GM12878 (cell line): ENCODE measurements at regions not wholly inside any gene's neighbourhood (a gene's known extent, or its start where the extent isn't known, plus 50 kb on each side); places are given as distances from the start of the nearest gene placed in this dataset.

ENCODE experiments used
- CBFB ChIP-seq: IDR thresholded peaks from 2 replicates; pipeline ENCODE4 v1.6.1; 2016; ENCODE audit warnings: antibody characterized with exemption, low read depth
- CBX5 ChIP-seq: sonication (generic); IDR thresholded peaks from 2 replicates; pipeline ENCODE4 v1.6.1; 2016; ENCODE audit warnings: low read depth, moderate library complexity, mild to moderate bottlenecking, inconsistent platforms
- CTCF ChIP-seq, 3 experiments: IDR thresholded peaks in 2 of 3; conservative IDR thresholded peaks in 1 of 3; 2 replicates each; pipeline ENCODE4 v1.5.1; 2011; ENCODE audit warnings: low read depth in 3 of 3, low read length in 3 of 3, mild to moderate bottlenecking in 3 of 3, control low read depth in 2 of 3, moderate library complexity in 2 of 3, inconsistent platforms in 1 of 3, mixed read lengths in 1 of 3; ENCODE audit not compliant: control insufficient read depth in 2 of 3, insufficient read depth in 1 of 3; ENCODE audit errors: extremely low read depth in 1 of 3
- EGR1 ChIP-seq, 2 experiments: IDR thresholded peaks; 1 replicate in 1 of 2; 2 replicates in 1 of 2; pipeline ENCODE4 v1.6.1; 2011 to 2012; ENCODE audit warnings: low read depth in 2 of 2, low read length in 2 of 2, borderline replicate concordance in 1 of 2, mild to moderate bottlenecking in 1 of 2, moderate library complexity in 1 of 2
- NR2C1 ChIP-seq: fragments of 450-650 bp; IDR thresholded peaks from 2 replicates; pipeline ENCODE4 v1.6.1; 2017; ENCODE audit warnings: antibody characterized with exemption, mild to moderate bottlenecking, moderate library complexity
- NRF1 ChIP-seq: conservative IDR thresholded peaks from 2 replicates; pipeline ENCODE4 v1.6.1; 2011; ENCODE audit warnings: mild to moderate bottlenecking, low read depth, low read length, improper control_type of control experiment
- POLR2A ChIP-seq: IDR thresholded peaks from 2 replicates; pipeline ENCODE4 v1.6.1; 2011; ENCODE audit warnings: low read depth, mild to moderate bottlenecking, low read length
- POLR2AphosphoS5 ChIP-seq: IDR thresholded peaks from 2 replicates; pipeline ENCODE4 v1.6.1; 2011; ENCODE audit warnings: mild to moderate bottlenecking, low read length, inconsistent platforms
- RAD21 ChIP-seq: IDR thresholded peaks from 2 replicates; pipeline ENCODE4 v1.6.1; 2011; ENCODE audit warnings: mild to moderate bottlenecking, low read depth, low read length, moderate library complexity; ENCODE audit not compliant: insufficient read depth
- RAD51 ChIP-seq: fragments of 450-650 bp; IDR thresholded peaks from 2 replicates; pipeline ENCODE4 v1.6.1; 2016; ENCODE audit warnings: moderate library complexity, mild to moderate bottlenecking, inconsistent platforms
- SUZ12 ChIP-seq: fragments of 200-600 bp; sonication (generic); IDR thresholded peaks from one replicate; pipeline ENCODE4 v1.6.1; 2018; ENCODE audit warnings: antibody characterized with exemption, mild to moderate bottlenecking; ENCODE audit not compliant: unreplicated experiment
- ZNF274 ChIP-seq: IDR thresholded peaks from one replicate; pipeline ENCODE4 v1.8.0; 2011; ENCODE audit not compliant: insufficient read length, insufficient read depth
- TF ChIP-seq, protein P1 (sequence below): fragments of 450-650 bp; IDR thresholded peaks from 2 replicates; pipeline ENCODE4 v1.6.1; 2017; ENCODE audit warnings: mild to moderate bottlenecking, moderate library complexity

GRCh38 chr22:22770280-22770871 is 117.2 kb upstream of the IGLL5 start:
- no peak for TF ChIP-seq POLR2AphosphoS5
- TF ChIP-seq CTCF (IDR thresholded peaks at IDR 0.05 in 2 of 3, conservative IDR thresholded peaks at IDR 0.05 in 1 of 3; ENCODE audit: control insufficient read depth in 2 of 3, extremely low read depth in 1 of 3, insufficient read depth in 1 of 3, low read depth in 3 of 3, low read length in 3 of 3) = peak; percentile 29 to 61 (median 43); a peak in 4 of 6 replicates
- TF ChIP-seq NRF1 = no peak
- no peak for TF ChIP-seq CBX5
- TF ChIP-seq, protein P1, sequence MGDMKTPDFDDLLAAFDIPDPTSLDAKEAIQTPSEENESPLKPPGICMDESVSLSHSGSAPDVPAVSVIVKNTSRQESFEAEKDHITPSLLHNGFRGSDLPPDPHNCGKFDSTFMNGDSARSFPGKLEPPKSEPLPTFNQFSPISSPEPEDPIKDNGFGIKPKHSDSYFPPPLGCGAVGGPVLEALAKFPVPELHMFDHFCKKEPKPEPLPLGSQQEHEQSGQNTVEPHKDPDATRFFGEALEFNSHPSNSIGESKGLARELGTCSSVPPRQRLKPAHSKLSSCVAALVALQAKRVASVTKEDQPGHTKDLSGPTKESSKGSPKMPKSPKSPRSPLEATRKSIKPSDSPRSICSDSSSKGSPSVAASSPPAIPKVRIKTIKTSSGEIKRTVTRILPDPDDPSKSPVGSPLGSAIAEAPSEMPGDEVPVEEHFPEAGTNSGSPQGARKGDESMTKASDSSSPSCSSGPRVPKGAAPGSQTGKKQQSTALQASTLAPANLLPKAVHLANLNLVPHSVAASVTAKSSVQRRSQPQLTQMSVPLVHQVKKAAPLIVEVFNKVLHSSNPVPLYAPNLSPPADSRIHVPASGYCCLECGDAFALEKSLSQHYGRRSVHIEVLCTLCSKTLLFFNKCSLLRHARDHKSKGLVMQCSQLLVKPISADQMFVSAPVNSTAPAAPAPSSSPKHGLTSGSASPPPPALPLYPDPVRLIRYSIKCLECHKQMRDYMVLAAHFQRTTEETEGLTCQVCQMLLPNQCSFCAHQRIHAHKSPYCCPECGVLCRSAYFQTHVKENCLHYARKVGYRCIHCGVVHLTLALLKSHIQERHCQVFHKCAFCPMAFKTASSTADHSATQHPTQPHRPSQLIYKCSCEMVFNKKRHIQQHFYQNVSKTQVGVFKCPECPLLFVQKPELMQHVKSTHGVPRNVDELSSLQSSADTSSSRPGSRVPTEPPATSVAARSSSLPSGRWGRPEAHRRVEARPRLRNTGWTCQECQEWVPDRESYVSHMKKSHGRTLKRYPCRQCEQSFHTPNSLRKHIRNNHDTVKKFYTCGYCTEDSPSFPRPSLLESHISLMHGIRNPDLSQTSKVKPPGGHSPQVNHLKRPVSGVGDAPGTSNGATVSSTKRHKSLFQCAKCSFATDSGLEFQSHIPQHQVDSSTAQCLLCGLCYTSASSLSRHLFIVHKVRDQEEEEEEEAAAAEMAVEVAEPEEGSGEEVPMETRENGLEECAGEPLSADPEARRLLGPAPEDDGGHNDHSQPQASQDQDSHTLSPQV = no peak
- TF ChIP-seq POLR2A = no peak
- TF ChIP-seq EGR1 (IDR thresholded peaks at IDR 0.05; ENCODE audit: borderline replicate concordance in 1 of 2, low read depth in 2 of 2, low read length in 2 of 2) = no peak
- TF ChIP-seq RAD51 = no peak
- no peak for TF ChIP-seq ZNF274
- no peak for TF ChIP-seq SUZ12
- no peak for TF ChIP-seq RAD21
- no peak for TF ChIP-seq NR2C1
- no peak for TF ChIP-seq CBFB
